Effector memory CD8-positive, alpha-beta T cell (primary cell): ENCODE measurements at regions not wholly inside any gene's neighbourhood (a gene's known extent, or its start where the extent isn't known, plus 50 kb on each side); places are given as distances from the start of the nearest gene placed in this dataset.
"Not testable (repeated sequence)": the region's sequence is repeated elsewhere in the genome, so short reads cannot be mapped to it uniquely, and the experiment has no call there.

Source experiments
- ATAC-seq: fragments of 150-1000 bp; cut with Tn5 transposase; replicated peaks from 2 replicates; pipeline ENCODE4 v1.10.0; 2021; ENCODE audit warnings: mild to moderate bottlenecking, moderate library complexity
- DNase-seq, 3 experiments: peaks; one replicate each; pipeline ENCODE4 v3.0.0; 2021
- H3K27ac Mint-ChIP-seq, 2 donors: one replicate each; pipeline ENCODE4 v1.8.0; 2022; ENCODE audit warnings: mild to moderate bottlenecking in 2 of 2, mixed read lengths in 2 of 2, moderate library complexity in 2 of 2
- H3K27me3 Mint-ChIP-seq, 2 donors: one replicate each; pipeline ENCODE4 v1.8.0; 2022; ENCODE audit warnings: mixed read lengths in 2 of 2
- H3K36me3 Mint-ChIP-seq: one replicate; pipeline ENCODE4 v1.8.0; 2022; ENCODE audit warnings: mild to moderate bottlenecking, moderate library complexity, mixed read lengths; ENCODE audit not compliant: insufficient read depth
- H3K4me1 Mint-ChIP-seq, 2 donors: one replicate each; pipeline ENCODE4 v1.8.0; 2022; ENCODE audit warnings: low read depth in 2 of 2, mixed read lengths in 2 of 2
- H3K4me3 Mint-ChIP-seq, 2 donors: one replicate each; pipeline ENCODE4 v1.8.0; 2022; ENCODE audit warnings: mild to moderate bottlenecking in 2 of 2, mixed read lengths in 2 of 2, moderate library complexity in 2 of 2
- H3K9me3 Mint-ChIP-seq, 2 donors: one replicate each; pipeline ENCODE4 v1.8.0; 2022; ENCODE audit warnings: mixed read lengths in 2 of 2

DNA sequence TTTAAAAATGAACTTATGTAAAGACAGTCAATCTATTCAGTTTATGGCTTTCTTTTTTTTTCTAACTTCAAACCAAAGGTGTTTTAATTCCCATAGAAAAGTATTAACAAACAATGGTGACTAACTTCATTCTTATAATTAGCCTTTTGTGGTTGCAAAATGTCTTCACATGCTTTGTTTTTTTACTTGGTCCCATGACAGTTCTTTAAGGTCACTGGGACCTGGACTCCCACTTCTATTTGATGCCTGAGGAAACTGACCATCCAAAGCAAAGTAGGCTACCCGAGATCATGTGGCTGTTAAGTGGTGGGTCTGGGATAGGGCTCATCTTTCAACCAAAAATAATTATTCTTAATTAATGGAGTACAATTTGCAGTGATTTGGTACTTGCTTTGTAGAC is 74.6 kb upstream of the CDC42EP3 start:
- H3K27ac Mint-ChIP-seq, H3K9me3 Mint-ChIP-seq, ATAC-seq, H3K4me1 Mint-ChIP-seq, H3K27me3 Mint-ChIP-seq, DNase-seq, H3K36me3 Mint-ChIP-seq, H3K4me3 Mint-ChIP-seq: not testable (repeated sequence)

DNA sequence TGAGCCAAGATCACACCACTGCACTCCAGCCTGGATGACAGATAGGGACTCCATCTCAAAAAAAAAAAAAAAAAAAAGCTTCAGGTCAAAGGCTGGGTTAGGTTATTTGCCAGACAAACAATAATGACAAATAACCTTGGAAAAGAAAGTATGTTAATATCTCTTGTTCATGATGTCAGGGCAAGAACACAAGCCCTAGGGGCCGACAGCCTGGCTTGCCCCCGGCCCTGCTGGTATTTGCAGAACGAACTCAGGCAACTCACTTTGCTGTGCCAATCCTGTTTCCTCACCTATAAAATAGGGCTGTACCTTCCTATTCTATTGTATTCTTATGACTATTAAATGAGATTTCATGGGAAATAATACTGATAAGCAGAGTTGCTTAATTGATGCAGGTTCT is 75.4 kb upstream of the CDC42EP3 start:
- Mint-ChIP-seq H3K4me1 (peaks cover 0 to 4% of the 10 kb centered on the region in 2 donors), H3K9me3 (no peaks in the 10 kb centered on the region), H3K27ac (no peak overlapping the region), H3K36me3 (peaks cover 3% of the 10 kb centered on the region), H3K4me3 (no peak overlapping the region), H3K27me3 (no peaks in the 10 kb centered on the region)
- DNase-seq: no peak
- ATAC-seq: no peak

DNA sequence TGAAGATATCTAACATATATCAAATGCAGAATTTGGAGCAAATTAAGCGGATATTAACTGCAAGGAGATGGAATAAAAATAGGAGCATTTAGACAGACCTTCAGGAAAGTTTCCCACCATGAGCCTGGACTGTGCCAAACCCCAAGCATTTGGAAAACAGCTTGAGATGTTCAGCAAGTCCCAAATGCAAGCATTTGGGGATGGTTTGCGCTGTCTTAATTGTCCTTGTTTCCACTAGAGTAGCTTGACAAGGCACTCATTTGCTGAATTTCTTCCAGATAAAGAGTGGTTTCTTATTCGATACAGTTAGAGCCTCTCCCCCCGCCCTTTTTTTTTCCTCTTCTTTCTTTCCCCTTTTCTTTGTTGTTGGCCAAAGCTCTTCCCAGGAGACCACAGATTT is 77.1 kb upstream of the CDC42EP3 start:
- Mint-ChIP-seq H3K4me3 (no peak overlapping the region), H3K4me1 (peaks cover 0 to 4% of the 10 kb centered on the region in 2 donors), H3K36me3 (no peaks in the 10 kb centered on the region), H3K9me3 (no peaks in the 10 kb centered on the region), H3K27me3 (no peaks in the 10 kb centered on the region), H3K27ac (no peak overlapping the region)
- no peak for ATAC-seq
- DNase-seq: no peak

DNA sequence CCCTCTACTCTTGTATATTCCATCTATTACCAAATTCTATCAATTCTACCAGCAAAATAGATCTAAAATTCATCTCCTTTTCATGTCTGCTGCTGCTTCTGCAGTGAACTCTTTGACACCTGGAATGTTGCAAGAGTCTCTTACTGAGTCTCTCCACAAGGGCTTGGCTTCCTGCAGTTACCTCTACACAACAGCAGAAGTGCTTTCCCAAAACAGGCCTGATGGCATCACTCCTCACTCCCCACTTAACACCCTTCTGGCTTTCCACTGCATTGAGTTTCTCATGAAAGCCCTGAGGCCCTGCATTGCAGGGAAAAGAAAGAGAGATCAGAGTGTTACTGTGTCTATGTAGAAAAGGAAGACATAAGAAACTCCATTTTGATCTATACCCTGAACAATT is 78.8 kb upstream of the CDC42EP3 start:
- not testable (repeated sequence) for DNase-seq, H3K27me3 Mint-ChIP-seq, H3K9me3 Mint-ChIP-seq, ATAC-seq, H3K4me3 Mint-ChIP-seq, H3K27ac Mint-ChIP-seq, H3K4me1 Mint-ChIP-seq, H3K36me3 Mint-ChIP-seq

DNA sequence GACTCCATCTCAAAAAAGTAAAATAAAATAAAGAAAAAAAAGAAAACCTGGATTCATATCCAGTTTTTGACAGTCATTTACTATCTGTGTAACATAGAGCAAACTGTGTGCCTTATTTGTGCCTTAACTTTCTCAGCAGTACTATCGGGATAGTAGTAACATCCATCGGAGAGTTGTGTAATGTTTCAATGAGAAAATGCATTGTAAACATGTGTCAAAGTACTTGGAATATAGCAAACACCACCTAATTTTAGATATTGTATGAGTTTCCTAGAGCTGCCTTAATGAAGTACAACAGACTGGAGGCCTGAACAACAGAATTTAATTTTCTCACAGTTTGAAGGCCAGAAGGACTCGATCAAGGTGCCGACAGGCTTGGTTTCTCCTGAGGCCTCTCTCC is 81.3 kb upstream of the CDC42EP3 start:
- DNase-seq: no peak
- H3K27ac Mint-ChIP-seq: no peak overlapping the region
- no peak for ATAC-seq
- H3K4me3 Mint-ChIP-seq: no peak overlapping the region
- no peaks in the 10 kb centered on the region for H3K36me3 Mint-ChIP-seq
- H3K9me3 Mint-ChIP-seq: no peaks in the 10 kb centered on the region
- H3K27me3 Mint-ChIP-seq: no peaks in the 10 kb centered on the region
- H3K4me1 Mint-ChIP-seq: peaks cover 0 to 4% of the 10 kb centered on the region in 2 donors

DNA sequence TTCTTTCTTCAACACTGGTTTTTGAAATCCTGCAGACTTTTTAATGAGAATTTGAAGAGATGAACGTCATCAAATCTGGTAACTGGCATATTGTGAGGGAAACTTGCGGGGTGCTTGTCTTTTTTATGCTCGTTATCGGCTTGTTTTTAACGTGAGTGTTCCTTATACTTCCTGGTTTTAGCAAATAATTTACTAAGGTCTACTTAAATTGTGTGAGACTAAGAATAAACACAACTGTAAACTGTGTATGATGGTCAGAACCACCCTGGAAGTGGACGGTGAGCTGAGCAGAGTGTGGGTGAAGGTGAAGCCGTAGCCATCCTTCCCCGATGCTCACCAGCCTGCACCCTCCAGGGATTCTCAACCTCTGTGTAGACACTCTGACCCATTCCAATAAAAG is 82.3 kb upstream of the CDC42EP3 start:
- H3K27me3 Mint-ChIP-seq: no peaks in the 10 kb centered on the region
- no peaks in the 10 kb centered on the region for H3K36me3 Mint-ChIP-seq
- ATAC-seq (no peak), DNase-seq (no peak)
- no peak overlapping the region for H3K27ac Mint-ChIP-seq
- no peaks in the 10 kb centered on the region for H3K9me3 Mint-ChIP-seq
- no peak overlapping the region for H3K4me3 Mint-ChIP-seq
- peaks cover 0 to 2% of the 10 kb centered on the region in 2 donors for H3K4me1 Mint-ChIP-seq

DNA sequence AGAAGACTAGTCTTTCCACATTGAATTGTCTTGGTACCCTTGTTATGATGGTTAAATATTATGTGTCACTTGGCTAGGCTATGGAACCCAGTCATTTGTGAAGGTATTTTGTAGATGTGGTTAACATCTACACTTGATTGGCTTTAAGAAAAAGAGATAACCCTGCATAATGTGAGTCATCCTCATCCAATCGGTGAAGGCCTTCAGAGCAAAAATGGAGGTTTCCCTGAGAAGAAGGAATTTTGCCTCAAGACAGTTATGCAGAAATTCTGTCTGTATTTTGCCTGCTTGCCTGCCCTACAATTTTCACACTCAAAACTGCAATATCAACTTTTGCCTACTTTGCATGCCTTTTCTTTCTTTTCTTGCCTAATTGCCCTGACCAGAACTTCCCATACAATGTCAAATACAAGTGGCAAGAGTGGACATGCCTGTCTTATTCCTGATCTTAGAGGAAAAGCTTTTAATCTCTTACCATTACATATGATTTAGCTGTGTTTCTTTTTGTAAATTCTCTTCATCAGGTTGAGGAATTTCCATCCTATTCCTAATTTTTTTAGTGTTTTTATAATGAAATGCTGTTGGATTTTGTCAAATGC is 84.6 kb upstream of the CDC42EP3 start:
- H3K27ac Mint-ChIP-seq, ATAC-seq, H3K9me3 Mint-ChIP-seq: not testable (repeated sequence)

DNA sequence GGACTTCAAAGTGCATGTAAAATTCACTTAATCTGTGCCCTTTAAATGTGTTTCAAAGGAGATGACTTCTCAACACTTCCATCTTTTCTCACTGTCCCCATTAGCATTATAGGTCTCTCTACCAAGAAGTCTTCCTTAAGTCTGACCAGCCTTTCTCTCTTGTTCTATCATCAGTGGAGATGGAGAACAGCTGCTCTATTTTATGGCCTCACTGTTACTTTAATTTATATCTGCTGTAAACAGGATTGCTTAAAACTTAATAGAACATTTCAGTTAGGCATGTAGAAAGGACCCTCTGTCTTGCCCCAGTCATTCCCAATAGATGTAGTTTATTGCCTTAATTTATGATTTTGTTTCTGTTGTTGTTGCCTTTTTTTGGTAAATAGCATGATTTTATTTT is 86.0 kb upstream of the CDC42EP3 start:
- not testable (repeated sequence) for H3K9me3 Mint-ChIP-seq, DNase-seq, H3K36me3 Mint-ChIP-seq, H3K27ac Mint-ChIP-seq, ATAC-seq, H3K27me3 Mint-ChIP-seq, H3K4me3 Mint-ChIP-seq, H3K4me1 Mint-ChIP-seq

More for the DNA sequence above, 84.6 kb upstream of the CDC42EP3 start:
- H3K27me3 Mint-ChIP-seq, H3K4me1 Mint-ChIP-seq, DNase-seq, H3K36me3 Mint-ChIP-seq, H3K4me3 Mint-ChIP-seq: not testable (repeated sequence)

DNA sequence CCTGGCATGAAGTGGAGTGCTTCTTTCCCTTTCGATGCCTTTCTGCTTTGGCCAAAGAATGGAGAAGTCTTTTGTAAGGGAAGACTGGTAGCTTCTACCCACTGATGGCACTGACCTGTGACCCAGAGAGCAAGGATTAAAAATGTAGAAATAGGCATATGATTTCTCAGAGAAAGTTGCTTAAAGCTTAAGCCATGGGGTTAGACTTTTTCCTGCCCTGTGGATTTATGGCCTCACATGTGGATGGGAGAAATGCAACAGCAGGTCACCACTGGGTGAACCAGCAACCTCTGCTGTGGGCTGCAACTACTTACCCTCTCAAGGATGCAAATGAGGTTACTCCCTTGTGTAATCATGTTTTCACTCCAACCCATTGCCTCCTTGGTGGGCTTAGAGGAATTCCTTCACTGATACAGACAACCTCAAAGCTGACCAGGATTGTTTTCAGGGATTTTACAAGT is 86.7 kb upstream of the CDC42EP3 start:
- not testable (repeated sequence) for ATAC-seq, H3K4me1 Mint-ChIP-seq, H3K27ac Mint-ChIP-seq, H3K36me3 Mint-ChIP-seq, H3K4me3 Mint-ChIP-seq, H3K27me3 Mint-ChIP-seq, DNase-seq, H3K9me3 Mint-ChIP-seq

DNA sequence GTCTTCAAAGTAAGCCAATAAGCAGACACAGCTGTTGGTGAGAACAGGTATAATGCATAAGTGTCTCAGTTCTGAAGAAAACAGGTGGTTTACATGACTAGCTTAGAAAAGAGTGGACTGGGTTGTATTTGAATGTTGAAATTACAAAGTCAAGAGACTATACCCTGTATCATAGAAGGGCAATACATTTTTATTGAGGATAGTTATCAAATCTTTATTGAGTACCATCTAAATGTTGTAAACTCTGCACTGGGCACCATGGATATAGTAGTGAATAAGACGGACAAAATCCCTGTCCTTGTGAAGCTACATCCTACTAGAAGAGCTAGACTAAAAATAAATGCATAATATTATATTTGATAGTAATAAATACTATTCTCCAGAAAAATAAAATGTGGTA is 88.5 kb upstream of the CDC42EP3 start:
- not testable (repeated sequence) for H3K4me3 Mint-ChIP-seq, ATAC-seq, H3K4me1 Mint-ChIP-seq, H3K9me3 Mint-ChIP-seq, H3K27ac Mint-ChIP-seq, H3K36me3 Mint-ChIP-seq, H3K27me3 Mint-ChIP-seq, DNase-seq

DNA sequence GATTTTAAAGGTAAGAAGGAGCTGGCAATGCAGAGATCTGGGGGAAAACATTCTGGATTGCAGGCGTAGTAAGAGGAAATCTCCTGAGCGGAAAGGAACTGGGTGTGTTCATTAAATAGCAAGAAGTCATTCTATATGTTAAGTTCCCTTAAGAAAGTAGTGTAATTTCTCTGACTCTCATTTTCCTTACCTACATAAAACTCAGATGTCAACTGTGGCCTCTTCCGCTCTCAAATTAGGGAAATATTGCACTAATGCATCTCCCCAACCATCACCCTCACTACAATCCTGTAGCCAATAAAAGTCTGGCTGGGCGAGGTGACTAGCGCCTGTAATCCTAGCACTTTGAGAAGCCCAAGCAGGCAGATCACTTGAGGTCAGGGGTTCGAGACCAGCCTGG is 89.0 kb upstream of the CDC42EP3 start:
- Mint-ChIP-seq H3K27me3 (peaks cover 0 to 6% of the 10 kb centered on the region in 2 donors), H3K4me3 (no peak overlapping the region), H3K9me3 (no peaks in the 10 kb centered on the region), H3K36me3 (no peaks in the 10 kb centered on the region), H3K4me1 (peaks cover 0 to 1% of the 10 kb centered on the region in 2 donors), H3K27ac (no peak overlapping the region)
- no peak for DNase-seq
- no peak for ATAC-seq

DNA sequence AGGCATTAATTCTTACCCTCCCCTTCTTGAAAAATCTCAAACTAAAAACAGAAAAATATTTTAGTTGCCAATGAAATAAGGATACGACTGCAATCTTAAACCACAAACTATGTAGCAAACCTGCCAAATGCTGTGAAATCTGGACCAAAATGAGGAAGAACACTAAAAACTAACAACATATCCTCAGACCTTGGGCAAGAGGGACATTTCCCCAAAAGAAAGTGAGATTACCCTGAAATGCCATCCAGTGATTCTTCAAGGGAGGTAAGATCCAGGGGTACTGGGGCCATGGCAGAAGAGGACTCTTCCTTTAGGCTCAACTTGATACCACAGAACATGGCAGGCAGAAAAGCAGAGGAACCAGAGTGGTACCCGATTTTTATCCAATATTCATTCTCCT is 90.8 kb upstream of the CDC42EP3 start:
- H3K4me3 Mint-ChIP-seq, DNase-seq, H3K4me1 Mint-ChIP-seq, H3K36me3 Mint-ChIP-seq, H3K27me3 Mint-ChIP-seq, H3K27ac Mint-ChIP-seq, ATAC-seq, H3K9me3 Mint-ChIP-seq: not testable (repeated sequence)

DNA sequence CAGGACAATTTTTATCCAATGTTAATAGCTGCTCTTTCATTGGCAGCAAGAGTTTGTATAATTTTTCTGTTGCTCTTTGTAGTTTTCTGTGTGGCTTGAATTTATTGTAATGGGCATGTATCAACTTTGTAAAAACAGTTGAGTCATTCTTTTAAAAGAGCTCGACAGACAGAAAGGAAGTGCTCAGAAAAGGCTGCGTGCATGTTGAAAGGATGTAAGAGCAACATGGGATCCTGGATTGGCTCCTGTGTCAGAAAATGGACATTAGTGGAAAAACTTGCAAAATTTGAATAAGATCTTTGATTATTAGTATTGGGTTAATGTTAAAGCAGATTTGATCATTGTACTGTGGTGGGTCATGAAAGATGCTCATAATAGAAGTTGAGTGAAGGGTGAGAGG is 93.3 kb upstream of the CDC42EP3 start:
- Mint-ChIP-seq H3K27me3 (peaks cover 0 to 6% of the 10 kb centered on the region in 2 donors), H3K4me3 (no peak overlapping the region), H3K36me3 (peaks cover 3% of the 10 kb centered on the region), H3K27ac (no peak overlapping the region), H3K9me3 (no peaks in the 10 kb centered on the region), H3K4me1 (peaks cover 3 to 4% of the 10 kb centered on the region in 2 donors)
- ATAC-seq (no peak), DNase-seq (no peak)

DNA sequence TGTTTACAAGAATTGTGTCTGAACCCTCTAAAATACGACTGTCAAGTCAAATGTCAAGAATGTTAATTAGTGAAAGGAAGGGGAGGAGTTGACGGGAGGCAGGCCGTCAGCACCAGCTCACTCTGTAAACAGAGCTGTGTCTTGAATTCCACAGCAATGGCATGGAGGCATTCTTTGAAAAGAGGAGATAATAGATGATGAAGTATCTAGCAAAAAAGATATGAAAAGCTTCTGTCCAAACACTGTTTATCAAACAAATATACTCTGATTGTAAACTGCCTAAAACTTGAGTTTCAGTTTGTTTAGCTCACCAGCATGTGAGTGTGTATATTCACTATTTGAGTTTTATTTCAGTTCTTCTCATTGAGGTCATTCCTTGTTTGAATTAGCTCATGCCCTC is 94.7 kb upstream of the CDC42EP3 start:
- H3K4me1 Mint-ChIP-seq: peaks cover 3 to 4% of the 10 kb centered on the region in 2 donors
- peak overlapping the region in 1 of 2 donors; percentile 65 for H3K27ac Mint-ChIP-seq
- no peak for DNase-seq

DNA sequence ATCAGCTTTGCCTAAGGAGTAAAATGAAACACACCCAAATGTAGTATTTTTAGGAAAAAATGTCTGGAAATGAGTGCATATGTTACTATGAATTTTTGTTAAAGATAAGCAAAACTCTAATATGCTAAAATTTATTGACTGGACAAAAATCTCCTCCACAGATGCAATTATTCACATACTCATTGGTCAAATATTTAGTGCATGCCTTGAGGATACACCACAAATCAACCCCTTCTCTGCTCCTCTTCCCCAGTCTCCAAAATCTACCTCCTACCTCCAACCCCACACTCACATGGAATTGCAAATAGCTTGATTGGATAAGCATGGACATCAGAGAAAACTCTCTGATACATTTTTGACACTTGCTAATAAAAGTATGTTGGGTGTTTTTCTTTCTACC is 95.6 kb upstream of the CDC42EP3 start:
- ATAC-seq: no peak
- Mint-ChIP-seq H3K27ac (no peak overlapping the region), H3K9me3 (no peaks in the 10 kb centered on the region), H3K27me3 (no peaks in the 10 kb centered on the region), H3K36me3 (peaks cover 3% of the 10 kb centered on the region), H3K4me3 (no peak overlapping the region), H3K4me1 (peaks cover 4 to 8% of the 10 kb centered on the region in 2 donors)
- no peak for DNase-seq

More for the DNA sequence above, 94.7 kb upstream of the CDC42EP3 start:
- Mint-ChIP-seq H3K9me3 (no peaks in the 10 kb centered on the region), H3K27me3 (peaks cover 0 to 6% of the 10 kb centered on the region in 2 donors), H3K36me3 (peaks cover 3% of the 10 kb centered on the region), H3K4me3 (no peak overlapping the region)
- ATAC-seq: no peak
